ENCODE measurements at regions not wholly inside any gene's neighbourhood (a gene's known extent, or its start where the extent isn't known, plus 50 kb on each side); places are given as distances from the start of the nearest gene placed in this dataset.

DNA sequence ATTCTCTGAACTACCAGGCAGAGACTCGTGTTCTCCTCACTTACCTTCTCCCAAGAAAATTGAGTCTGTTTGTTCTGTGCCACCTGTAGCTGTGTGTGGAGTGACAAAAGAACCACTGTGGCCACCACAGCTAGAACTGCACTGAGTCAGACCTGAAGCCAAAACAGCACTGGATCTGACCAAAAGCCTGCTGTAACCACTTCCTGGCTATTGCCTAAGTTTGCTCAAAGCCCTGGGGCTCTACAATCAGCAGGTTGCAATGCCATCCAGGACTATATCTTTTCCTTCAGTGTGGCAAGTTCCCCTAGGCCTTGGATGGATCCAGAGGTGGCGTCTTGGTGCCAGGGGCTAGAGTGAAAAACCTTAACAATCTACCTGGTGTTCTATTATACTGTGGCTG, 449.1 kb downstream of the FAM133A start:
- no peak for DNase-seq
- no peak overlapping the region for H3K4me3 ChIP-seq
- no peaks in the 10 kb centered on the region for H3K27me3 ChIP-seq (replicated peaks in 1 of 7)
- H3K36me3 ChIP-seq: no peaks in the 10 kb centered on the region
- TF ChIP-seq, protein P1, sequence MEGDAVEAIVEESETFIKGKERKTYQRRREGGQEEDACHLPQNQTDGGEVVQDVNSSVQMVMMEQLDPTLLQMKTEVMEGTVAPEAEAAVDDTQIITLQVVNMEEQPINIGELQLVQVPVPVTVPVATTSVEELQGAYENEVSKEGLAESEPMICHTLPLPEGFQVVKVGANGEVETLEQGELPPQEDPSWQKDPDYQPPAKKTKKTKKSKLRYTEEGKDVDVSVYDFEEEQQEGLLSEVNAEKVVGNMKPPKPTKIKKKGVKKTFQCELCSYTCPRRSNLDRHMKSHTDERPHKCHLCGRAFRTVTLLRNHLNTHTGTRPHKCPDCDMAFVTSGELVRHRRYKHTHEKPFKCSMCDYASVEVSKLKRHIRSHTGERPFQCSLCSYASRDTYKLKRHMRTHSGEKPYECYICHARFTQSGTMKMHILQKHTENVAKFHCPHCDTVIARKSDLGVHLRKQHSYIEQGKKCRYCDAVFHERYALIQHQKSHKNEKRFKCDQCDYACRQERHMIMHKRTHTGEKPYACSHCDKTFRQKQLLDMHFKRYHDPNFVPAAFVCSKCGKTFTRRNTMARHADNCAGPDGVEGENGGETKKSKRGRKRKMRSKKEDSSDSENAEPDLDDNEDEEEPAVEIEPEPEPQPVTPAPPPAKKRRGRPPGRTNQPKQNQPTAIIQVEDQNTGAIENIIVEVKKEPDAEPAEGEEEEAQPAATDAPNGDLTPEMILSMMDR (IDR thresholded peaks at IDR 0.05 in 8 of 11, conservative IDR thresholded peaks at IDR 0.05 in 3 of 11): no peak
- no peak for TF ChIP-seq POLR2AphosphoS5 (IDR thresholded peaks at IDR 0.05)
- 68 to 81% (median 75%) methylated on average over 1 to 2 of the region's 2 CpGs; no CpG with 5 or more reads in 1 of the 5 donors for WGBS, 5 donors
- H3K4me1 ChIP-seq: no peaks in the 10 kb centered on the region
- H3K27ac ChIP-seq: no peak overlapping the region
- intact Hi-C loops (cut with DNase I; ENCODE audit: low total_unique reads): no loop called here
- no peaks in the 10 kb centered on the region for H3K9me3 ChIP-seq

DNA sequence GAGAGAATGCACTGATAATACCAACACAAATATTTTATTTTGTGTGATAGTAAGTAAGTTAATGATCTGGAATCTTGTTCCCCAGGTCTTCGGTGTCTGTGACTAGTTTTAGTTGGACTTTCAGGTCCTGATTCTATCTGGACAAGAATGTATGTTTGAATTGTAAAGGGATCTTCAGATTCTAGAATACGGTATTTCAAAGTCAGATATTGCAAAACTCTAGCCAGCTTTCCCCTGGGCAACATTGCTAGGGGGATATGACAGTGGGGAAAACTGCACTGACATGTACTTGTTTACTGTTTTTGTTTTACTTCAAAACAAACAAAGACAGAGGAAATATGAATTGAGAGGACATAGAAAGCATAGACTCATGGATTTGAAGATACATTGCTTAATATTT, 489.0 kb downstream of the FAM133A start:
- 69 to 91% (median 76%) methylated on average over 2 of the region's 2 CpGs for WGBS, 5 donors
- intact Hi-C loops (cut with DNase I; ENCODE audit: low total_unique reads): no loop called here
- TF ChIP-seq POLR2A (IDR thresholded peaks at IDR 0.05): no peak
- TF ChIP-seq, protein P1 (IDR thresholded peaks at IDR 0.05 in 8 of 11, conservative IDR thresholded peaks at IDR 0.05 in 3 of 11): no peak
- no peak for TF ChIP-seq POLR2AphosphoS5 (IDR thresholded peaks at IDR 0.05)
- H3K27me3 ChIP-seq (replicated peaks in 1 of 7): no peaks in the 10 kb centered on the region
- no peak overlapping the region for H3K27ac ChIP-seq
- H3K4me3 ChIP-seq: no peak overlapping the region
- H3K9me3 ChIP-seq: no peaks in the 10 kb centered on the region
- DNase-seq: no peak
- H3K4me1 ChIP-seq: no peaks in the 10 kb centered on the region
- H3K36me3 ChIP-seq: no peaks in the 10 kb centered on the region

DNA sequence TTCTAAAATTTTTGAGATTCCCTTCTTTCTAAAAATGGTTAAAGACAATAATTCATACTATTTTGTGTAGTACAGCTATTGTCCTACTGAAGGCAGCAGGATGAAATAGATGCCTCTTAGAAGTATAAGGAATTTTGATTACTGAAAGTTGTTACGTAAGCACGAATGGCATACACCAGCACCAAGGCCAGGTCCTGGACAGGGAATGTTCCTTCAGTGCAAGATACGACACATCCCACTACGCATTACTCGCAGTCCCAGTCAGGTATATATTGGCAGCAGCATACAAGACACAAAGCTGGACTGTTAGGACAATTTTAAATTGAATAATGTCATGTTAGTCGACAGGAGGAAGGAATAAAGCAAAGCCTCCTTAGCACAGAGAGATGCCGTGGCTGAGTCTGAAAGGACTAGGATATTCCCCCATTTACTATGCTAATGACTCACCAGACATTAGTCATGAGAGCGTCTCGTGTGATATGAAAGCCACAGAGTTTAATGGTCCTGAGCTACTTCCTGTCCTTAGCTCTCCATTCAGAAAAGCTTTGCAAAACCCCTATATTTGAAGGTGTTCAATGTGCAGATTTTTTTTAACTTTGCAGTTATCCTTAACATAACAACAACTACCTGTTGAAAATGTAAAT, 504.3 kb downstream of the FAM133A start:
- Histone ChIP-seq H3K27me3 (replicated peaks in 1 of 7) (no peaks in the 10 kb centered on the region), H3K36me3 (no peaks in the 10 kb centered on the region), H3K27ac (no peak overlapping the region), H3K4me1 (no peaks in the 10 kb centered on the region), H3K9me3 (peaks cover 0 to 5% (median 1%) of the 10 kb centered on the region in 8 donors), H3K4me3 (no peak overlapping the region)
- TF ChIP-seq POLR2AphosphoS5 (IDR thresholded peaks at IDR 0.05): no peak
- TF ChIP-seq POLR2A (IDR thresholded peaks at IDR 0.05): no peak
- TF ChIP-seq, protein P1 (IDR thresholded peaks at IDR 0.05 in 8 of 11, conservative IDR thresholded peaks at IDR 0.05 in 3 of 11): no peak
- intact Hi-C loops (cut with DNase I; ENCODE audit: low total_unique reads): no loop called here
- no peak for DNase-seq
- 62 to 70% (median 66%) methylated on average over 9 of the region's 9 CpGs for WGBS, 5 donors

DNA sequence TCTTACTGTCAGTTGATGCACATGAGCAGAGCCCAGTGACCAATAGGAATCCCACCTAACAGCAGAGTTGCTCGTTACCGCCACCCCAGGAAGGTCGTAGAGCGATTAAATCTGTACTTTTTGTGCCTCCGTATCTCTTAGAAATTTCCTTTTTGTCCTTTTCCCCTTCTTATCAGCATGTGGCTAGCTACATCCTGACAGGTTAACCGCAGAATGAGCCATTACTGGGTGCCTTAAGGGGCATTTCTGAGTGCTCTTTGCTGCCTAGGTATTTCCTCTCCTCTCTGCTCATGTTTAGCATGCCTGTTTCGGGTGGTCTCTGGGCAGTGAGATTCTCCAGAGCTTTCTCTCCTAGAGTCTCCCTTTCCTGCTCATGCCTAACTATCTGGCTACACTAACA, 530.5 kb downstream of the FAM133A start:
- Histone ChIP-seq H3K4me1 (no peaks in the 10 kb centered on the region), H3K9me3 (no peaks in the 10 kb centered on the region), H3K27ac (no peak overlapping the region), H3K27me3 (replicated peaks in 1 of 7) (no peaks in the 10 kb centered on the region), H3K4me3 (no peak overlapping the region), H3K36me3 (no peaks in the 10 kb centered on the region)
- DNase-seq: no peak
- TF ChIP-seq POLR2A (IDR thresholded peaks at IDR 0.05): no peak
- TF ChIP-seq, protein P1 (IDR thresholded peaks at IDR 0.05 in 8 of 11, conservative IDR thresholded peaks at IDR 0.05 in 3 of 11): no peak
- TF ChIP-seq POLR2AphosphoS5 (IDR thresholded peaks at IDR 0.05): no peak
- 43 to 63% (median 52%) methylated on average over 7 of the region's 7 CpGs for WGBS, 5 donors
- intact Hi-C loops (cut with DNase I; ENCODE audit: low total_unique reads): no loop called here

Data from spleen (tissue), 11 donors.